HepG2 (cell line): ENCODE measurements at regions not wholly inside any gene's neighbourhood (a gene's known extent, or its start where the extent isn't known, plus 50 kb on each side); places are given as distances from the start of the nearest gene placed in this dataset.

ENCODE experiments used
- ATAC-seq: fragments of 200-7000 bp; cut with Tn5 transposase; 3 replicates; pipeline ENCODE4 v1.9.1; 2020; ENCODE audit warnings: mild to moderate bottlenecking, moderate library complexity
- BruUV-seq: library from RNA; stranded (reverse); fragments of 400-500 nt; replicated peaks from 2 replicates; lab custom pipeline; 2021; lab: Mats Ljungman, UMichigan
- CTCF ChIA-PET: fragments of 300-600 bp; formaldehyde crosslinking; extraction: SDS; loops from one replicate; lab custom pipeline; 2021; ENCODE audit warnings: low total read pairs, inconsistent platforms, low intra/inter-chr PET ratio; lab: Yijun Ruan, JAX
- POLR2A ChIA-PET: fragments of 350-600 bp; sonication (Branson Sonifier 250); formaldehyde crosslinking; loops from one replicate; lab custom pipeline; 2020; ENCODE audit warnings: antibody characterized with exemption, inconsistent platforms; lab: Yijun Ruan, JAX
- DNase-seq: peaks from one replicate; pipeline ENCODE4 v3.0.0-alpha.2; 2015; ENCODE audit warnings: low spot score
- FAIRE-seq: peaks from 3 replicates; lab custom pipeline; 2011; peaks lifted over from hg19 to GRCh38; lab: Jason Lieb, UNC
- H2AFZ ChIP-seq: one replicate; pipeline ENCODE4 v1.6.1; 2011; ENCODE audit warnings: low read length, inconsistent platforms
- H3K27ac ChIP-seq: fragments of 300-600 bp; 3 replicates; pipeline ENCODE4 v1.8.0; 2011; ENCODE audit warnings: mixed run types, mild to moderate bottlenecking, mixed read lengths, low read length, inconsistent platforms; ENCODE audit not compliant: insufficient read depth; ENCODE audit errors: extremely low read length
- H3K27me3 ChIP-seq, 2 experiments: fragments of 200-600 bp in 1 of 2; 2 replicates in 1 of 2; 3 replicates in 1 of 2; pipeline versions ENCODE4 v1.6.0 to v1.8.0; 2011; ENCODE audit warnings: low read length in 2 of 2, mild to moderate bottlenecking in 2 of 2, moderate library complexity in 2 of 2, inconsistent platforms in 1 of 2; ENCODE audit not compliant: insufficient read depth in 2 of 2, control insufficient read depth in 1 of 2
- H3K36me3 ChIP-seq, 2 experiments: fragments of 200-600 bp in 1 of 2; replicated peaks in 1 of 2; 2 replicates in 1 of 2; 3 replicates in 1 of 2; pipeline versions ENCODE4 v1.5.1 to v1.8.0; 2011; ENCODE audit warnings: low read length in 2 of 2, inconsistent platforms in 1 of 2; ENCODE audit not compliant: insufficient read depth in 2 of 2, control insufficient read depth in 1 of 2
- H3K4me1 ChIP-seq: 2 replicates; pipeline ENCODE4 v1.5.1; 2012; ENCODE audit warnings: low read length, inconsistent platforms; ENCODE audit not compliant: insufficient read depth
- H3K4me2 ChIP-seq: 2 replicates; pipeline ENCODE4 v1.6.0; 2011; ENCODE audit warnings: low read depth, low read length, inconsistent platforms
- H3K4me3 ChIP-seq, 3 experiments: fragments of 200-600 bp in 1 of 3; sonication (generic), shearing (Covaris generic) in 1 of 3; replicated peaks in 1 of 3; 2 replicates each; pipeline ENCODE4 v1.5.1; 2011 to 2016; ENCODE audit warnings: low read length in 3 of 3, inconsistent platforms in 2 of 3, low read depth in 2 of 3, mild to moderate bottlenecking in 2 of 3, control low read depth in 1 of 3, mixed read lengths in 1 of 3; ENCODE audit not compliant: insufficient read depth in 1 of 3
- H3K79me2 ChIP-seq: one replicate; pipeline ENCODE4 v1.6.1; 2011; ENCODE audit warnings: low read length, inconsistent platforms; ENCODE audit not compliant: insufficient read depth
- H3K9ac ChIP-seq: 2 replicates; pipeline ENCODE4 v1.6.0; 2011; ENCODE audit warnings: mild to moderate bottlenecking, low read depth, low read length, inconsistent platforms; ENCODE audit not compliant: insufficient read depth
- H3K9me3 ChIP-seq: 2 replicates; pipeline ENCODE4 v1.5.1; 2012; ENCODE audit warnings: mild to moderate bottlenecking, low read length
- H4K20me1 ChIP-seq: 2 replicates; pipeline ENCODE4 v1.6.0; 2011; ENCODE audit warnings: inconsistent platforms, mild to moderate bottlenecking, low read length, moderate library complexity; ENCODE audit not compliant: insufficient read depth
- CHD4 ChIP-seq: fragments of 200-600 bp; sonication (generic); IDR thresholded peaks from 2 replicates; pipeline ENCODE4 v1.7.0; 2017; ENCODE audit warnings: mild to moderate bottlenecking, low read length, borderline replicate concordance
- MBD4 ChIP-seq: IDR thresholded peaks from 2 replicates; pipeline ENCODE4 v1.6.1; 2012; ENCODE audit warnings: low read length, inconsistent platforms, borderline replicate concordance
- RXRB ChIP-seq: IDR thresholded peaks from 2 replicates; pipeline ENCODE4 v1.6.1; 2016; ENCODE audit warnings: borderline replicate concordance, missing genetic modification reagents, missing compliant biosample characterization
- SMARCC2 ChIP-seq: fragments of 450-650 bp; IDR thresholded peaks from 2 replicates; pipeline ENCODE4 v1.6.1; 2017; ENCODE audit warnings: antibody characterized with exemption, mild to moderate bottlenecking
- SRF ChIP-seq: IDR thresholded peaks from 2 replicates; pipeline ENCODE4 v1.6.1; 2011; ENCODE audit warnings: mild to moderate bottlenecking, low read depth, low read length, moderate library complexity
- ZNF333 ChIP-seq: sonication (generic); formaldehyde crosslinking; IDR thresholded peaks from 2 replicates; pipeline ENCODE4 v1.4.0; 2020; ENCODE audit warnings: mild to moderate bottlenecking, missing genetic modification reagents, borderline replicate concordance
- ZNF441 ChIP-seq: sonication (generic); formaldehyde crosslinking; IDR thresholded peaks from 2 replicates; pipeline ENCODE4 v1.7.0; 2021; ENCODE audit warnings: missing genetic modification reagents, borderline replicate concordance
- ZNF629 ChIP-seq: sonication (generic); formaldehyde crosslinking; conservative IDR thresholded peaks from 2 replicates; pipeline ENCODE4 v1.5.0; 2020; ENCODE audit warnings: missing genetic modification reagents
- ZNF775 ChIP-seq: sonication (generic); formaldehyde crosslinking; IDR thresholded peaks from 2 replicates; pipeline ENCODE4 v1.4.0; 2020; ENCODE audit warnings: missing genetic modification reagents, mild to moderate bottlenecking, moderate library complexity, borderline replicate concordance
- WGBS: methylation state at CpG from one replicate; pipeline ENCODE4 v1.1.6; 2017; ENCODE audit warnings: low lambda C conversion rate; 5-methylcytosine and 5-hydroxymethylcytosine counted together
- in situ Hi-C: cut with HindIII; loops from 2 replicates; pipeline ENCODE4 v1.10.0; 2017; ENCODE audit warnings: low pct_unique_long_range_greater_than_20kb; ENCODE audit not compliant: extremely low pct_ligation_motif_present
- intact Hi-C: fragments of 100-400 bp; cut with micrococcal nuclease; formaldehyde crosslinking; loops from one replicate; pipeline ENCODE4 v1.10.0; 2022; ENCODE audit not compliant: unreplicated experiment
- TF ChIP-seq, protein P1 (sequence below): sonication (generic); formaldehyde crosslinking; IDR thresholded peaks from 2 replicates; pipeline ENCODE4 v1.5.0; 2020; ENCODE audit warnings: mild to moderate bottlenecking, missing genetic modification reagents, borderline replicate concordance
- TF ChIP-seq, protein P2 (sequence below): sonication (generic); formaldehyde crosslinking; conservative IDR thresholded peaks from 2 replicates; pipeline ENCODE4 v1.4.0; 2020; ENCODE audit warnings: missing genetic modification reagents
- TF ChIP-seq, protein P3 (sequence below): sonication (generic); formaldehyde crosslinking; IDR thresholded peaks from 2 replicates; pipeline ENCODE4 v1.4.0; 2020; ENCODE audit warnings: mild to moderate bottlenecking, low read depth, missing genetic modification reagents

DNA sequence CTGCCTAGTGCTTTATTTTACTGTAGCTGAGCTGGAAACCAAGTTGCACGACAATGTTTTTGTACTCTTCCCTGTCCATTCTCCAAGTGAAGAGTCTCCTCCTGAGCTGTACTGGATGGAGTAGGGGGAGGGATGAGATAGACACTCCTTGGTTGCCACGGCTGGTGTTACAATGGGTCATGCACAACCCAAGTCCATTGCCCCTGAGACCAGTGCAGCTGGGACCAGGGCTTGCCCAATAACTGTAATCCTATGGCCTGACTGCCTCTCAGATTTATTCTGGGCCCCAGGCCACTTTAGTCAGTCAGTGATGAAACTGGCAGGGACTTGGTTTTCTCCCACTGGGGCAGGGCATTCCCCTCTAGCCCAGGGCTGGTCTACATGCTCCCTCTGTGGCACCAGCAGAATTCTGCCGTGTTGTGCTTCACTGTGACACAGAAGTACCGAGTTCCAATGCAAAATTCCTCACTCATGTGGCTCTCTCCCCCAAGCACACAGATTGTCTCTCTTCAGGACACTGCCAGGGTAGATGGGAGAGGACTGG lies 203.3 kb upstream of the PCDH18 start:
- intact Hi-C loops (no loop called here), in situ Hi-C loops (loop anchor here (25.0 kb wide), 1 partner anchor 952 kb away; no protein-coding TSS in a partner anchor)
- CTCF ChIA-PET: no interaction called here
- H3K36me3 ChIP-seq: no peaks in the 10 kb centered on the region
- peak; percentile 27; the same call in 1 of the 3 replicates for ATAC-seq
- no peak overlapping the region for H3K4me2 ChIP-seq
- no peak overlapping the region for H3K27ac ChIP-seq
- no peak overlapping the region for H3K4me3 ChIP-seq
- H4K20me1 ChIP-seq: no peaks in the 10 kb centered on the region
- no peaks in the 10 kb centered on the region for H3K4me1 ChIP-seq
- no peaks in the 10 kb centered on the region for H3K27me3 ChIP-seq
- no peak for TF ChIP-seq SRF
- TF ChIP-seq, protein P1, sequence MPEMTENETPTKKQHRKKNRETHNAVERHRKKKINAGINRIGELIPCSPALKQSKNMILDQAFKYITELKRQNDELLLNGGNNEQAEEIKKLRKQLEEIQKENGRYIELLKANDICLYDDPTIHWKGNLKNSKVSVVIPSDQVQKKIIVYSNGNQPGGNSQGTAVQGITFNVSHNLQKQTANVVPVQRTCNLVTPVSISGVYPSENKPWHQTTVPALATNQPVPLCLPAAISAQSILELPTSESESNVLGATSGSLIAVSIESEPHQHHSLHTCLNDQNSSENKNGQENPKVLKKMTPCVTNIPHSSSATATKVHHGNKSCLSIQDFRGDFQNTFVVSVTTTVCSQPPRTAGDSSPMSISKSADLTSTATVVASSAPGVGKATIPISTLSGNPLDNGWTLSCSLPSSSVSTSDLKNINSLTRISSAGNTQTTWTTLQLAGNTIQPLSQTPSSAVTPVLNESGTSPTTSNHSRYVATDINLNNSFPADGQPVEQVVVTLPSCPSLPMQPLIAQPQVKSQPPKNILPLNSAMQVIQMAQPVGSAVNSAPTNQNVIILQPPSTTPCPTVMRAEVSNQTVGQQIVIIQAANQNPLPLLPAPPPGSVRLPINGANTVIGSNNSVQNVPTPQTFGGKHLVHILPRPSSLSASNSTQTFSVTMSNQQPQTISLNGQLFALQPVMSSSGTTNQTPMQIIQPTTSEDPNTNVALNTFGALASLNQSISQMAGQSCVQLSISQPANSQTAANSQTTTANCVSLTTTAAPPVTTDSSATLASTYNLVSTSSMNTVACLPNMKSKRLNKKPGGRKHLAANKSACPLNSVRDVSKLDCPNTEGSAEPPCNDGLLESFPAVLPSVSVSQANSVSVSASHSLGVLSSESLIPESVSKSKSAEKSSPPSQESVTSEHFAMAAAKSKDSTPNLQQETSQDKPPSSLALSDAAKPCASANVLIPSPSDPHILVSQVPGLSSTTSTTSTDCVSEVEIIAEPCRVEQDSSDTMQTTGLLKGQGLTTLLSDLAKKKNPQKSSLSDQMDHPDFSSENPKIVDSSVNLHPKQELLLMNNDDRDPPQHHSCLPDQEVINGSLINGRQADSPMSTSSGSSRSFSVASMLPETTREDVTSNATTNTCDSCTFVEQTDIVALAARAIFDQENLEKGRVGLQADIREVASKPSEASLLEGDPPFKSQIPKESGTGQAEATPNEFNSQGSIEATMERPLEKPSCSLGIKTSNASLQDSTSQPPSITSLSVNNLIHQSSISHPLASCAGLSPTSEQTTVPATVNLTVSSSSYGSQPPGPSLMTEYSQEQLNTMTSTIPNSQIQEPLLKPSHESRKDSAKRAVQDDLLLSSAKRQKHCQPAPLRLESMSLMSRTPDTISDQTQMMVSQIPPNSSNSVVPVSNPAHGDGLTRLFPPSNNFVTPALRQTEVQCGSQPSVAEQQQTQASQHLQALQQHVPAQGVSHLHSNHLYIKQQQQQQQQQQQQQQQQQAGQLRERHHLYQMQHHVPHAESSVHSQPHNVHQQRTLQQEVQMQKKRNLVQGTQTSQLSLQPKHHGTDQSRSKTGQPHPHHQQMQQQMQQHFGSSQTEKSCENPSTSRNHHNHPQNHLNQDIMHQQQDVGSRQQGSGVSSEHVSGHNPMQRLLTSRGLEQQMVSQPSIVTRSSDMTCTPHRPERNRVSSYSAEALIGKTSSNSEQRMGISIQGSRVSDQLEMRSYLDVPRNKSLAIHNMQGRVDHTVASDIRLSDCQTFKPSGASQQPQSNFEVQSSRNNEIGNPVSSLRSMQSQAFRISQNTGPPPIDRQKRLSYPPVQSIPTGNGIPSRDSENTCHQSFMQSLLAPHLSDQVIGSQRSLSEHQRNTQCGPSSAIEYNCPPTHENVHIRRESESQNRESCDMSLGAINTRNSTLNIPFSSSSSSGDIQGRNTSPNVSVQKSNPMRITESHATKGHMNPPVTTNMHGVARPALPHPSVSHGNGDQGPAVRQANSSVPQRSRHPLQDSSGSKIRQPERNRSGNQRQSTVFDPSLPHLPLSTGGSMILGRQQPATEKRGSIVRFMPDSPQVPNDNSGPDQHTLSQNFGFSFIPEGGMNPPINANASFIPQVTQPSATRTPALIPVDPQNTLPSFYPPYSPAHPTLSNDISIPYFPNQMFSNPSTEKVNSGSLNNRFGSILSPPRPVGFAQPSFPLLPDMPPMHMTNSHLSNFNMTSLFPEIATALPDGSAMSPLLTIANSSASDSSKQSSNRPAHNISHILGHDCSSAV: no peak
- no peak for TF ChIP-seq ZNF775
- TF ChIP-seq CHD4: no peak
- TF ChIP-seq ZNF333 (CRISPR knock-in tag): no peak
- TF ChIP-seq ZNF629 (CRISPR knock-in tag): no peak
- TF ChIP-seq RXRB (CRISPR knock-in tag): no peak
- TF ChIP-seq ZNF441 (CRISPR knock-in tag): no peak
- TF ChIP-seq, protein P2, sequence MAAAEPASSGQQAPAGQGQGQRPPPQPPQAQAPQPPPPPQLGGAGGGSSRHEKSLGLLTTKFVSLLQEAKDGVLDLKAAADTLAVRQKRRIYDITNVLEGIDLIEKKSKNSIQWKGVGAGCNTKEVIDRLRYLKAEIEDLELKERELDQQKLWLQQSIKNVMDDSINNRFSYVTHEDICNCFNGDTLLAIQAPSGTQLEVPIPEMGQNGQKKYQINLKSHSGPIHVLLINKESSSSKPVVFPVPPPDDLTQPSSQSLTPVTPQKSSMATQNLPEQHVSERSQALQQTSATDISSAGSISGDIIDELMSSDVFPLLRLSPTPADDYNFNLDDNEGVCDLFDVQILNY (CRISPR knock-in tag): no peak
- TF ChIP-seq, protein P3, sequence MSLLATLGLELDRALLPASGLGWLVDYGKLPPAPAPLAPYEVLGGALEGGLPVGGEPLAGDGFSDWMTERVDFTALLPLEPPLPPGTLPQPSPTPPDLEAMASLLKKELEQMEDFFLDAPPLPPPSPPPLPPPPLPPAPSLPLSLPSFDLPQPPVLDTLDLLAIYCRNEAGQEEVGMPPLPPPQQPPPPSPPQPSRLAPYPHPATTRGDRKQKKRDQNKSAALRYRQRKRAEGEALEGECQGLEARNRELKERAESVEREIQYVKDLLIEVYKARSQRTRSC (CRISPR knock-in tag): no peak
- no peak for TF ChIP-seq SMARCC2
- no peak for TF ChIP-seq MBD4
- TF ChIP-seq, all 625 proteins: peak for 0
- DNase-seq: no peak
- whole genome bisulfite sequencing: 44% methylated on average over 2 of the region's 4 CpGs
- H2AFZ ChIP-seq: no peak overlapping the region
- no TSS peak for BruUV-seq
- POLR2A ChIA-PET: no interaction called here
- no peak for FAIRE-seq
- no peaks in the 10 kb centered on the region for H3K79me2 ChIP-seq
- H3K9me3 ChIP-seq: no peaks in the 10 kb centered on the region
- H3K9ac ChIP-seq: no peak overlapping the region
